Neural cell (in vitro differentiated cells): ENCODE measurements at regions not wholly inside any gene's neighbourhood (a gene's known extent, or its start where the extent isn't known, plus 50 kb on each side); places are given as distances from the start of the nearest gene placed in this dataset.

Experiments used
- H2AFZ ChIP-seq: fragments of 200-600, 300-800 bp; sonication (generic), shearing (Covaris generic); 2 replicates; pipeline ENCODE4 v1.6.0; 2014; ENCODE audit warnings: low read depth, mild to moderate bottlenecking, antibody characterized with exemption, low read length, moderate library complexity
- H3F3A ChIP-seq: fragments of 200-600 bp; shearing (Covaris generic); 2 replicates; pipeline ENCODE4 v1.6.1; 2016; ENCODE audit warnings: mild to moderate bottlenecking, moderate library complexity, mixed read lengths, antibody characterized with exemption, low read length; ENCODE audit not compliant: insufficient read depth, poor library complexity, severe bottlenecking
- H3K27ac ChIP-seq: fragments of 200-600, 300-800 bp; sonication (generic), shearing (Covaris generic); 2 replicates; pipeline ENCODE4 v1.5.1; 2014; ENCODE audit warnings: mild to moderate bottlenecking, low read length, moderate library complexity
- H3K27me3 ChIP-seq: fragments of 300-800, 200-600 bp; sonication (generic), shearing (Covaris generic); 2 replicates; pipeline ENCODE4 v1.6.0; 2014; ENCODE audit warnings: mild to moderate bottlenecking, low read depth, low read length, moderate library complexity; ENCODE audit not compliant: insufficient read depth
- H3K36me3 ChIP-seq: fragments of 300-800, 200-600 bp; sonication (generic), shearing (Covaris generic); 2 replicates; pipeline ENCODE4 v1.5.1; 2014; ENCODE audit warnings: mild to moderate bottlenecking, antibody characterized with exemption, low read length, moderate library complexity; ENCODE audit not compliant: insufficient read depth
- H3K4me2 ChIP-seq: fragments of 300-800, 200-600 bp; sonication (generic), shearing (Covaris generic); 2 replicates; pipeline ENCODE4 v1.6.0; 2014; ENCODE audit warnings: mild to moderate bottlenecking, low read length
- H3K4me3 ChIP-seq: fragments of 300-800, 200-600 bp; sonication (generic), shearing (Covaris generic); 2 replicates; pipeline ENCODE4 v1.5.1; 2014; ENCODE audit warnings: mild to moderate bottlenecking, low read length, moderate library complexity
- H3K79me2 ChIP-seq: fragments of 200-600 bp; shearing (Covaris generic); replicated peaks from 2 replicates; pipeline ENCODE4 v1.6.0; 2014; ENCODE audit warnings: mild to moderate bottlenecking, low read length, moderate library complexity; ENCODE audit not compliant: insufficient read depth
- H3K9ac ChIP-seq: fragments of 300-800, 200-600 bp; sonication (generic), shearing (Covaris generic); 2 replicates; pipeline ENCODE4 v1.6.1; 2016; ENCODE audit warnings: mild to moderate bottlenecking, low read length, mixed read lengths
- H3K9me2 ChIP-seq: fragments of 200-600 bp; shearing (Covaris generic); 2 replicates; pipeline ENCODE4 v1.6.1; 2016; ENCODE audit warnings: mild to moderate bottlenecking, low read length, mixed read lengths; ENCODE audit not compliant: insufficient read depth
- H3K9me3 ChIP-seq: fragments of 200-600, 300-800 bp; sonication (generic), shearing (Covaris generic); 2 replicates; pipeline ENCODE4 v1.6.1; 2016; ENCODE audit warnings: mild to moderate bottlenecking, mixed run types, low read length, moderate library complexity, mixed read lengths
- H4K20me1 ChIP-seq: fragments of 200-600 bp; shearing (Covaris generic); 2 replicates; pipeline ENCODE4 v1.6.1; 2016; ENCODE audit warnings: mild to moderate bottlenecking, mixed run types; ENCODE audit not compliant: insufficient read depth
- CTCF ChIP-seq: fragments of 450-650 bp; IDR thresholded peaks from 2 replicates; pipeline ENCODE4 v1.5.1; 2014; ENCODE audit warnings: antibody characterized with exemption, mild to moderate bottlenecking, moderate library complexity; ENCODE audit not compliant: poor library complexity, severe bottlenecking
- EP300 ChIP-seq: fragments of 450-650 bp; conservative IDR thresholded peaks from 2 replicates; pipeline ENCODE4 v1.6.1; 2014; ENCODE audit warnings: antibody characterized with exemption, mild to moderate bottlenecking, moderate library complexity; ENCODE audit not compliant: poor library complexity, severe bottlenecking
- EZH2 ChIP-seq: fragments of 200-600, 300-800 bp; shearing (Covaris generic), sonication (generic); IDR thresholded peaks from 2 replicates; pipeline ENCODE4 v1.6.1; 2014; ENCODE audit warnings: antibody characterized with exemption, low read length, borderline replicate concordance, mild to moderate bottlenecking; ENCODE audit not compliant: insufficient read depth, poor library complexity, severe bottlenecking
- MXI1 ChIP-seq: fragments of 450-650 bp; conservative IDR thresholded peaks from 2 replicates; pipeline ENCODE4 v1.6.1; 2014; ENCODE audit warnings: antibody characterized with exemption, mild to moderate bottlenecking; ENCODE audit not compliant: poor library complexity, severe bottlenecking
- POLR2AphosphoS5 ChIP-seq: IDR thresholded peaks from 2 replicates; pipeline ENCODE4 v1.6.1; 2012
- RAD21 ChIP-seq: fragments of 450-650 bp; conservative IDR thresholded peaks from 2 replicates; pipeline ENCODE4 v1.6.1; 2014; ENCODE audit warnings: antibody characterized with exemption, mild to moderate bottlenecking, moderate library complexity
- SMC3 ChIP-seq: fragments of 450-650 bp; conservative IDR thresholded peaks from 2 replicates; pipeline ENCODE4 v1.6.1; 2014; ENCODE audit warnings: antibody characterized with exemption, mild to moderate bottlenecking, moderate library complexity; ENCODE audit not compliant: poor library complexity
- TAF1 ChIP-seq: IDR thresholded peaks from 2 replicates; pipeline ENCODE4 v1.6.1; 2012; ENCODE audit warnings: low read depth
- TF ChIP-seq, protein P1 (sequence below): IDR thresholded peaks from 2 replicates; pipeline ENCODE4 v1.6.1; 2012; ENCODE audit warnings: borderline replicate concordance

DNA sequence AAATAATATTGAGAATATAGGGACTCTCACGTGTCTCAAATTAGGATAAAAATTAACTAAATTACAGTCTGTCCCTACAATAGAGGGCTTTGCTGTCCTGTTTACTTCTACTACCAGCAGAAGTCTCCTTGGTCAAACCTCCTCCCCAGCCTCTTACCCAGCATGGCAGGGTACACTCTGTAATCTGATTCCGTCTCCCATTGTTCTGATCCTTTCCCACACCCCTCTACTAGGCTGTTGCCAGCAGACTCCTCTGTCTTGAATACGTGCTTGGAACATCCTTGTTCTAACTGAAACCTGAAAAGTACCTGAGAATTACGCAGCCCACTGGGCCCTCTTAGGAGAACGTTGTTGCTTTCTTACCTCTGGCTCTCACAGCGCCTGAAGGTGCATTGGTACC, 112.2 kb upstream of the PREP start:
- Histone ChIP-seq H3K27ac (no peak overlapping the region), H3K4me2 (no peak overlapping the region), H2AFZ (no peak overlapping the region)

DNA sequence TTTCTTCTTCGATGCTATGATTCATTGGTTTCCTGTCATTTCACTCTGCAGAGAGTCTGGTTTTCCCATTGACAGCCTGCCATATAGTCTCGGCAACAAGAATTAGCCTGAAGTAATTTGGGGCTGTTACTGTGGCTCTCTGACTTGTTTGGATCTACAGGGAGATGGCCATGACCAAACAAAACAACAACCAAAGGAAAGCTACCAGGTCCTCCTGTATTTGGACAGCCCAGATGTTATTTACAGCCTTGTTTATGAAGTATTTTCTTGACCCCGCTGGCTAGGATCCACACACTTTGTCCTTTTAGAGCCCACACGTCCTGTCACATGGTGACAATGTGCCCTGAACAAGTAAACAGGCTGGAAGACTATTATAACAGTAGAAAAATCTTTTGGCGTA, 111.4 kb upstream of the PREP start:
- Histone ChIP-seq H3K4me2 (no peak overlapping the region), H3K27ac (no peak overlapping the region), H3F3A (no peaks in the 10 kb centered on the region), H3K9ac (no peak overlapping the region), H3K79me2 (no peaks in the 10 kb centered on the region), H3K9me2 (no peaks in the 10 kb centered on the region), H2AFZ (no peak overlapping the region), H3K9me3 (no peaks in the 10 kb centered on the region), H4K20me1 (no peaks in the 10 kb centered on the region), H3K27me3 (no peaks in the 10 kb centered on the region), H3K36me3 (no peaks in the 10 kb centered on the region), H3K4me3 (no peak overlapping the region)
- TF ChIP-seq EZH2 (no peak), CTCF (no peak), EP300 (no peak), MXI1 (no peak), TAF1 (no peak), SMC3 (no peak)
- TF ChIP-seq, protein P1, sequence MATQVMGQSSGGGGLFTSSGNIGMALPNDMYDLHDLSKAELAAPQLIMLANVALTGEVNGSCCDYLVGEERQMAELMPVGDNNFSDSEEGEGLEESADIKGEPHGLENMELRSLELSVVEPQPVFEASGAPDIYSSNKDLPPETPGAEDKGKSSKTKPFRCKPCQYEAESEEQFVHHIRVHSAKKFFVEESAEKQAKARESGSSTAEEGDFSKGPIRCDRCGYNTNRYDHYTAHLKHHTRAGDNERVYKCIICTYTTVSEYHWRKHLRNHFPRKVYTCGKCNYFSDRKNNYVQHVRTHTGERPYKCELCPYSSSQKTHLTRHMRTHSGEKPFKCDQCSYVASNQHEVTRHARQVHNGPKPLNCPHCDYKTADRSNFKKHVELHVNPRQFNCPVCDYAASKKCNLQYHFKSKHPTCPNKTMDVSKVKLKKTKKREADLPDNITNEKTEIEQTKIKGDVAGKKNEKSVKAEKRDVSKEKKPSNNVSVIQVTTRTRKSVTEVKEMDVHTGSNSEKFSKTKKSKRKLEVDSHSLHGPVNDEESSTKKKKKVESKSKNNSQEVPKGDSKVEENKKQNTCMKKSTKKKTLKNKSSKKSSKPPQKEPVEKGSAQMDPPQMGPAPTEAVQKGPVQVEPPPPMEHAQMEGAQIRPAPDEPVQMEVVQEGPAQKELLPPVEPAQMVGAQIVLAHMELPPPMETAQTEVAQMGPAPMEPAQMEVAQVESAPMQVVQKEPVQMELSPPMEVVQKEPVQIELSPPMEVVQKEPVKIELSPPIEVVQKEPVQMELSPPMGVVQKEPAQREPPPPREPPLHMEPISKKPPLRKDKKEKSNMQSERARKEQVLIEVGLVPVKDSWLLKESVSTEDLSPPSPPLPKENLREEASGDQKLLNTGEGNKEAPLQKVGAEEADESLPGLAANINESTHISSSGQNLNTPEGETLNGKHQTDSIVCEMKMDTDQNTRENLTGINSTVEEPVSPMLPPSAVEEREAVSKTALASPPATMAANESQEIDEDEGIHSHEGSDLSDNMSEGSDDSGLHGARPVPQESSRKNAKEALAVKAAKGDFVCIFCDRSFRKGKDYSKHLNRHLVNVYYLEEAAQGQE: no peak

More for the DNA sequence above, 112.2 kb upstream of the PREP start:
- H3K9me3 ChIP-seq: no peaks in the 10 kb centered on the region
- H3K9me2 ChIP-seq: no peaks in the 10 kb centered on the region
- no peak overlapping the region for H3K4me3 ChIP-seq
- H3K79me2 ChIP-seq: no peaks in the 10 kb centered on the region
- TF ChIP-seq MXI1: no peak
- TF ChIP-seq CTCF: no peak
- TF ChIP-seq RAD21: no peak
- no peak for TF ChIP-seq EP300
- TF ChIP-seq SMC3: no peak
- no peak for TF ChIP-seq TAF1
- TF ChIP-seq POLR2AphosphoS5: no peak
- no peak for TF ChIP-seq EZH2
- TF ChIP-seq, protein P1: no peak
- H4K20me1 ChIP-seq: no peaks in the 10 kb centered on the region
- no peak overlapping the region for H3K9ac ChIP-seq
- no peaks in the 10 kb centered on the region for H3K36me3 ChIP-seq
- no peaks in the 10 kb centered on the region for H3K27me3 ChIP-seq
- no peaks in the 10 kb centered on the region for H3F3A ChIP-seq
